Epithelial cell of esophagus (primary cell): ENCODE measurements at regions not wholly inside any gene's neighbourhood (a gene's known extent, or its start where the extent isn't known, plus 50 kb on each side); places are given as distances from the start of the nearest gene placed in this dataset.
"Not testable (repeated sequence)": the region's sequence is repeated elsewhere in the genome, so short reads cannot be mapped to it uniquely, and the experiment has no call there.

Experiments
- DNase-seq: peaks from one replicate; pipeline ENCODE4 v3.0.0; 2010; ENCODE audit warnings: low read depth
- H3K4me3 ChIP-seq: 2 replicates; pipeline ENCODE4 v1.5.1; 2011; ENCODE audit warnings: mild to moderate bottlenecking, low read length, control low read depth
- CTCF ChIP-seq: IDR thresholded peaks from 2 replicates; pipeline ENCODE4 v1.5.1; 2011; ENCODE audit warnings: low read depth, mild to moderate bottlenecking, low read length, control low read depth, inconsistent platforms; ENCODE audit not compliant: insufficient read depth; ENCODE audit errors: missing control alignments

GRCh38 chr20:56698297-56698696, 69.2 kb downstream of the TFAP2C start:
- H3K4me3 ChIP-seq: no peak overlapping the region
- no peak for TF ChIP-seq CTCF
- no peak for DNase-seq

GRCh38 chr20:56698749-56699148, 69.6 kb downstream of the TFAP2C start:
- no peak overlapping the region for H3K4me3 ChIP-seq
- no peak for TF ChIP-seq CTCF
- no peak for DNase-seq

- no peak for DNase-seq
- TF ChIP-seq CTCF: no peak
- H3K4me3 ChIP-seq: no peak overlapping the region
These were observed 74.1 kb downstream of the TFAP2C start for GRCh38 chr20:56702931-56703840.

- no peak for TF ChIP-seq CTCF
- H3K4me3 ChIP-seq: no peak overlapping the region
- DNase-seq: no peak
These were observed 77.8 kb downstream of the TFAP2C start for GRCh38 chr20:56706867-56707360.

- H3K4me3 ChIP-seq: no peak overlapping the region
- no peak for DNase-seq
- TF ChIP-seq CTCF: no peak
These were observed 79.9 kb downstream of the TFAP2C start for GRCh38 chr20:56708991-56709390.

GRCh38 chr20:56710125-56710524, 81.0 kb downstream of the TFAP2C start:
- no peak for TF ChIP-seq CTCF
- DNase-seq: no peak
- no peak overlapping the region for H3K4me3 ChIP-seq

- H3K4me3 ChIP-seq, DNase-seq: not testable (repeated sequence)
These were observed 81.5 kb downstream of the TFAP2C start for GRCh38 chr20:56710577-56710976.
